HG03558 (cell line): ENCODE measurements at regions not wholly inside any gene's neighbourhood (a gene's known extent, or its start where the extent isn't known, plus 50 kb on each side); places are given as distances from the start of the nearest gene placed in this dataset.

ENCODE experiments used
- ATAC-seq: cut with Tn5 transposase; IDR thresholded peaks from one replicate; pipeline ENCODE4 v1.9.1; 2021; ENCODE audit warnings: moderate number of reproducible peaks; ENCODE audit not compliant: unreplicated experiment; ENCODE audit errors: extremely low read depth

DNA sequence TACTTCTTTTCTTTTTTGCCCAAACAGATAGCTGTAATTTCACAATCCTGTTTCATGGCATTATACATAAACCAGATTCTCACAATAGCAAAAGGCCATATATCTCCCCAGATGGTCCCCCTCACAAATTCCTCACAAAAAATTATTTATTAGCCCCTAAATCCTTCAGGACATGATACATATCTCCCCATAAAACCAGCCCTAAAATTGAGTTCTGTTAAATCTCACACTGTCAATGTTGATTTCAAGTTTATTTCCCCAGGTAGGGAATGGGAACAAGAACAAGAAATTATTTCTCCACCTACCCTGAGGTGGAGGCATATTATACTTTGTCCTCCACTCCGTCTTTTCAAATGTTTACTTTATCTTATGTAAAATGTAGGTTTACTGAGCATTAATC is 163.4 kb upstream of the CHRM3 start:
- no peak for ATAC-seq

DNA sequence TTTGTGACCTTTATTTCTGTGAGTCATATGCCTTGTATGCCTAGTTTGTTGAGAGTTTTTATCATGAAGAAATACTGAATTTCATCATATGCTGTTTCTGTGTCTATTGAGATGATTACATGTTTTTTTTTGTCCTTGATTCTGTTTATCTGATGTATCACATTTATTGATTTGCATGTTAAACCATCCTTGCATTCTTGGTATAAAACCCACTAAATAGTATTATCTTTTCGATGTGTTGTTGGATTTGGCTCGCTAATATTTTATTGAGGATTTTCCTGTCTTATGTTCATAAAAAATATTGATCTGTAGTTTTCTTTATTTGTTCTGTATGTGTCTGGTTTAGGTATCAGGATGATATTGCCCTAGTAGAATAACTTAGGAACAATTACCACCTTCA is 164.7 kb upstream of the CHRM3 start:
- no peak for ATAC-seq

- ATAC-seq, result no peak
Measured at GRCh38 chr1:239219679-239220078, 166.7 kb upstream of the CHRM3 start.

DNA sequence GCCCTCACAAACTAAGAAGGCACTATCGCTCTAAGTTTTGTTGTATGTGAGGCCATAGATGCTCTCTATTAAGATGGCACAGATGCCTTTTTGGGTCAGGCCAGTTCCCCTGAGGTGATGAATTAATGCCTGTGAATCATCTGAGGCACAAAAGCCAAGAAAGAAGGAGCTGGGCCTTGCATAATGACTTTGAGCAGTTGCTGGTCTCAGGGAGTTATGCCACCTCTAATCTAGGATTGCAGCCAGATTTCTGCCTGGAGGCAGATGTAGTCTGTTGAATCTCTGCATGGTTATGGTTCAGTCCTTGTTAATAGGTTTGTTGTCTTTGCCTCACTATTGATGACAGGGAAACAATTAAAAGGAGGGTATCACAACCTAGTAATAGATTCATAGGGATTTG is 168.1 kb upstream of the CHRM3 start:
- ATAC-seq, result no peak

GRCh38 chr1:239212811-239213220 is 173.6 kb upstream of the CHRM3 start:
- no peak for ATAC-seq

DNA sequence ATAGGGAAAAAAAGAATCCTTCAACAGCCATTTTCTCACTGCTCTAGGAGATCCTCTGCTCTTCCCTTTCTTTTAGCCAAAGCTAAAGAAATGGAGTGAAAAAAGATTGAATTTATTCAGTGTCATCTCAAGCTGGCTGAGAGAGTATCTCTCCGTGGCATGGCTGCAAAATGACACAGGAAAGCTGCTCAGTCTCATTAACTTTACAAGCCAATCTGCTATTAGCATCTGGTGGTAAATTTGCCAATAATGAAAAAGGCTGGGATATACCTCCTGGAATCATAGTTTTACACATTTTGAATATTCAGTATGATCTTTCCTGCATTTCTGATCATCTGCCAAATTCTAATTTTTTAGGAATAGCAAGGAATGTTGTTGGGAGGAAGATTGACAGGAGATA is 176.8 kb upstream of the CHRM3 start:
- no peak for ATAC-seq

DNA sequence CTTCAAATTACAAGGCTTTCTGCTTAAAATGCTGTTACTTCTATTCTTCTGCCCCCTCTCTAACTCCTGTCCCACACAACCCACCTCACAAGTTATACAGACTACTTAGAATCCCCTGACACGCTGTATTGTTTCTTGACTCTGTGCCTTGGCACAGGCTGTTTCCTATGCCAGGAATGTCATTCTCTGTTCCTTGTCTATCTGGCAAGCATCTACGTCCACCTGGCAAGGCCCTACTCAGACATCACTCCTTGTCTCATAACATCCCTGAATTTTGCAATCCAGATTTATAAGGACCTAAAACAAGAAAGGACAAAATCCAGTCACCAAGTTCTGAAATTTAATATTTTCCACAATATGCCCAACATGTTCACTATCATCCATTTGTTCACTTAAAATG is 182.0 kb upstream of the CHRM3 start:
- ATAC-seq, result no peak

- ATAC-seq, result no peak
Measured at GRCh38 chr1:239197871-239198270, 188.5 kb upstream of the CHRM3 start.

GRCh38 chr1:239189998-239190512 is 196.3 kb upstream of the CHRM3 start:
- ATAC-seq, result no peak

GRCh38 chr1:239186487-239186886 is 199.9 kb upstream of the CHRM3 start:
- no peak for ATAC-seq

- ATAC-seq, result no peak
Measured at GRCh38 chr1:239185245-239185619, 201.1 kb upstream of the CHRM3 start.

DNA sequence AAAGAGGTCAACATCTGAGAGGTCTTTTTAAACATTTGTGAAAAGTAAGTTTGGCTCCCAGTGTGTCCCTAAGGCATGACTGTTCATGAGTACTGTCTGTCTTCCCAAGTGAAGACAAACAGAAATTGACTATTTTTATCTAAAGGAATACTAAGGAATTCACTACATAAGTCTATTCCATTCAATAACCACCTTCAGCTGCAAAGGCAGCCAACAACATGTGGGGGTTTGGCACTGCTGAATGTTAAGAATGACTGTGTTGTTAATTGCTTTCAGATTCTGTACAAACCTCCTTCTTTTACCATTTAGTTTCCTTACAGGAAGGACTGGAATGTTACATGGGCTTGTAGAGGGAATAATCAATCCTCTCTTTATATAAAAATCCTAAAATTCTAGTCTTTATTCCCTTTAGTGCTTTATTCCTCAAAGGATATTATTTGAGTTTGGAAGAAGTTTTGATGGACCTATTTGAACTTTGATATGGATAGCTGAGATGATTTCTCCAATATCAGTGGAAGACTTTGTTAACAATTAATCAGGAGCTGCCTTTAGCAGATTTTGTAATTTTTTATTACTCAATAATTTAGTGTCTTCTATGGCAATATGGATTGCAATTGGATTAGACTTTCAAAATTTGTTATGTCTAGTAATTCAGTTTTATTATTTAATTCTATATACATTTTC is 201.7 kb upstream of the CHRM3 start:
- no peak for ATAC-seq

DNA sequence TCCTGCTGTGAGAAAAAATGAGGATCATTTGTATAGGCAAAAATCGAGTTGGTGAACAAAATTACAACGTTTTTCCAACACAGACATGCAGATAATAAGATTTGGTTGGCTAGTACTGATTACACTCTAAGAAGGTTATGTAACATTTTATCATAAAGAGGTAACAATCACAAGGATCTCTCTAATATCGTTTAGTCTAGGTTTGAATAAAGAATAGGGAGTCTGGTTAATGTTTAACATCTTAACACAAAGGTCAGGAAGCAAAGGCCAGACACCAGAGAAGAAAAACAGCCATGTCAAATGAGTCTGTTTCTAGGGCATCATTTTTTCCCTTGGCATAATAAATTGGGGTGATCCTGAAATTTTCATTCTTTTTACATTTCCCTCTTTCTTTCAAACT is 207.4 kb upstream of the CHRM3 start:
- no peak for ATAC-seq

- no peak for ATAC-seq
Measured at GRCh38 chr1:239174880-239175279, 211.5 kb upstream of the CHRM3 start.

GRCh38 chr1:239170828-239171227 is 215.5 kb upstream of the CHRM3 start:
- ATAC-seq, result no peak

GRCh38 chr1:239169276-239169675 is 217.1 kb upstream of the CHRM3 start:
- ATAC-seq, result no peak

GRCh38 chr1:239164451-239165180 is 221.8 kb upstream of the CHRM3 start:
- no peak for ATAC-seq

- ATAC-seq, result no peak
Measured at GRCh38 chr1:239155466-239156091, 230.8 kb upstream of the CHRM3 start.

DNA sequence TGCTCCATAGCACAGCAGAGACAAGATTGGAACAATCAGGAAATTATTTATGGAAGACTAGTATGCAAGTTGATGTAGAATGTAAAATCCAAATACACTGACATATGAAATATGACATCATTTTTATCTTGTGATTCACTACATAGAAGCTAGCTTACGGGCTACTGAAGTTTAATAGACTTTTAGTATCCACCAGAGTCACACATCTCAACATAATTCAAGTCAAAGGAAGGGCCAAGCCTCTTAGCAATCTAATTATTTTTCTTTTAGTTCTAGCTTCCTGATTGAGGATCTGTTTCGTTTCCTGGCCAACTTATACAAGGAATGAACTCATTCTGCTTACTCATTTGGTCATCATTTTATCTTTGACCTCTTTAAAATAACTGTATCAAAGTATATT is 234.4 kb upstream of the CHRM3 start:
- no peak for ATAC-seq

- no peak for ATAC-seq
Measured at GRCh38 chr1:239140968-239141367, 245.4 kb upstream of the CHRM3 start.

- ATAC-seq, result no peak
Measured at GRCh38 chr1:239139801-239140200, 246.6 kb upstream of the CHRM3 start.
